SK-N-MC (cell line): ENCODE measurements at regions not wholly inside any gene's neighbourhood (a gene's known extent, or its start where the extent isn't known, plus 50 kb on each side); places are given as distances from the start of the nearest gene placed in this dataset.

Source experiments
- EZH2 ChIP-seq: fragments of 200-600 bp; sonication (generic); IDR thresholded peaks from one replicate; pipeline ENCODE4 v1.6.1; 2017; ENCODE audit warnings: antibody characterized with exemption
- FOXP2 ChIP-seq: optimal IDR thresholded peaks from 2 replicates; pipeline ENCODE3; 2011; ENCODE audit warnings: mild to moderate bottlenecking, moderate library complexity; ENCODE audit not compliant: insufficient read depth; ENCODE audit errors: extremely low read length, control extremely low read depth
- POLR2AphosphoS5 ChIP-seq: IDR thresholded peaks from 2 replicates; pipeline ENCODE4 v1.6.1; 2012; ENCODE audit warnings: mild to moderate bottlenecking, low read depth, low read length, borderline replicate concordance

DNA sequence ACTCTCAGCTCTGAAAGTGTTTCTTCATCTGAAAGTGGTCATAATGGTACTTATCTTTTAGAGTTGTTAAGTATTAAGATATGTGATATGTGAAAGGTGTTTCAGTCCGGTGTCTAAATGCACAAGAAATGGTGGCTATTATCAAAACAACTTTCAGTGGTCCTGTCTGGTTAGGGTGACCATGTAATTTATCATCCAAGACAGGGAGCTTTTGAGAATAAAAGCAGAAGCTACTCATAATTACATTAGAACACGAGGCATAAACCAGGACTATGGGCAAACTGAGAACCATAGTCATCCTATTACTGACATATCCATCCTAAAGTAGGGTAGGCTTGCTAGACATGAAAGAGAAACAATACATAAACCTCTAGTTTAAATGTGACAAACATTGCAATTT, 418.1 kb upstream of the SEMA6A start:
- no peak for TF ChIP-seq EZH2
- TF ChIP-seq POLR2AphosphoS5 = no peak
- no peak for TF ChIP-seq FOXP2
